ENCODE measurements at regions not wholly inside any gene's neighbourhood (a gene's known extent, or its start where the extent isn't known, plus 50 kb on each side); places are given as distances from the start of the nearest gene placed in this dataset.
"Not testable (repeated sequence)": the region's sequence is repeated elsewhere in the genome, so short reads cannot be mapped to it uniquely, and the experiment has no call there.

GRCh38 chr7:156050636-156051569 lies 238.6 kb upstream of the SHH start:
- H3K27ac Mint-ChIP-seq, result no peak overlapping the region
- DNase-seq (ENCODE audit: low spot score), result no peak
- intact Hi-C loops (cut with micrococcal nuclease), result no loop called here
- H3K4me1 Mint-ChIP-seq (ENCODE audit: low read depth), result no peaks in the 10 kb centered on the region
- H3K27me3 Mint-ChIP-seq (ENCODE audit: insufficient read depth), result peaks cover 2% of the 10 kb centered on the region
- H3K4me3 Mint-ChIP-seq, result no peak overlapping the region
- no peaks in the 10 kb centered on the region for H3K9me3 Mint-ChIP-seq
- H3K36me3 Mint-ChIP-seq (ENCODE audit: low read depth), result no peaks in the 10 kb centered on the region

- intact Hi-C loops (cut with micrococcal nuclease), result no loop called here
- no peaks in the 10 kb centered on the region for H3K36me3 Mint-ChIP-seq (ENCODE audit: low read depth)
- H3K4me1 Mint-ChIP-seq (ENCODE audit: low read depth), result no peaks in the 10 kb centered on the region
- H3K27me3 Mint-ChIP-seq (ENCODE audit: insufficient read depth), result peaks cover 2% of the 10 kb centered on the region
- DNase-seq (ENCODE audit: low spot score), result no peak
- H3K27ac Mint-ChIP-seq, result no peak overlapping the region
- no peaks in the 10 kb centered on the region for H3K9me3 Mint-ChIP-seq
- H3K4me3 Mint-ChIP-seq, result no peak overlapping the region
These were observed 237.1 kb upstream of the SHH start for GRCh38 chr7:156049366-156049765.

- intact Hi-C loops (cut with micrococcal nuclease), result no loop called here
- Mint-ChIP-seq H3K27ac (no peak overlapping the region), H3K36me3 (ENCODE audit: low read depth) (no peaks in the 10 kb centered on the region), H3K9me3 (no peaks in the 10 kb centered on the region), H3K27me3 (ENCODE audit: insufficient read depth) (peaks cover 2% of the 10 kb centered on the region), H3K4me1 (ENCODE audit: low read depth) (no peaks in the 10 kb centered on the region), H3K4me3 (no peak overlapping the region)
- no peak for DNase-seq (ENCODE audit: low spot score)
These were observed 233.8 kb upstream of the SHH start for GRCh38 chr7:156046031-156046560.

GRCh38 chr7:156043416-156044178 lies 231.3 kb upstream of the SHH start:
- Mint-ChIP-seq H3K36me3 (ENCODE audit: low read depth) (no peaks in the 10 kb centered on the region), H3K27ac (no peak overlapping the region), H3K9me3 (no peaks in the 10 kb centered on the region), H3K4me3 (no peak overlapping the region), H3K27me3 (ENCODE audit: insufficient read depth) (peaks cover 2% of the 10 kb centered on the region), H3K4me1 (ENCODE audit: low read depth) (no peaks in the 10 kb centered on the region)
- no peak for DNase-seq (ENCODE audit: low spot score)
- intact Hi-C loops (cut with micrococcal nuclease), result no loop called here

- Mint-ChIP-seq H3K9me3 (no peaks in the 10 kb centered on the region), H3K27me3 (ENCODE audit: insufficient read depth) (no peaks in the 10 kb centered on the region), H3K4me3 (no peak overlapping the region), H3K4me1 (ENCODE audit: low read depth) (no peaks in the 10 kb centered on the region), H3K36me3 (ENCODE audit: low read depth) (no peaks in the 10 kb centered on the region), H3K27ac (no peak overlapping the region)
- no peak for DNase-seq (ENCODE audit: low spot score)
- intact Hi-C loops (cut with micrococcal nuclease), result no loop called here
These were observed 229.1 kb upstream of the SHH start for GRCh38 chr7:156041398-156041797.

GRCh38 chr7:156039971-156040677 lies 227.9 kb upstream of the SHH start:
- Mint-ChIP-seq H3K36me3 (ENCODE audit: low read depth) (no peaks in the 10 kb centered on the region), H3K27me3 (ENCODE audit: insufficient read depth) (no peaks in the 10 kb centered on the region), H3K27ac (no peak overlapping the region), H3K4me1 (ENCODE audit: low read depth) (no peaks in the 10 kb centered on the region), H3K9me3 (no peaks in the 10 kb centered on the region), H3K4me3 (no peak overlapping the region)
- intact Hi-C loops (cut with micrococcal nuclease), result no loop called here
- DNase-seq (ENCODE audit: low spot score), result no peak

GRCh38 chr7:156039194-156039593 lies 226.9 kb upstream of the SHH start:
- DNase-seq (ENCODE audit: low spot score), result no peak
- Mint-ChIP-seq H3K4me3 (no peak overlapping the region), H3K9me3 (no peaks in the 10 kb centered on the region), H3K27me3 (ENCODE audit: insufficient read depth) (no peaks in the 10 kb centered on the region), H3K36me3 (ENCODE audit: low read depth) (no peaks in the 10 kb centered on the region), H3K27ac (no peak overlapping the region), H3K4me1 (ENCODE audit: low read depth) (no peaks in the 10 kb centered on the region)
- intact Hi-C loops (cut with micrococcal nuclease), result no loop called here

- no peaks in the 10 kb centered on the region for H3K27me3 Mint-ChIP-seq (ENCODE audit: insufficient read depth)
- no peak overlapping the region for H3K27ac Mint-ChIP-seq
- H3K4me1 Mint-ChIP-seq (ENCODE audit: low read depth), result no peaks in the 10 kb centered on the region
- no peak for DNase-seq (ENCODE audit: low spot score)
- H3K4me3 Mint-ChIP-seq, result no peak overlapping the region
- H3K9me3 Mint-ChIP-seq, result no peaks in the 10 kb centered on the region
- intact Hi-C loops (cut with micrococcal nuclease), result no loop called here
- H3K36me3 Mint-ChIP-seq (ENCODE audit: low read depth), result no peaks in the 10 kb centered on the region
These were observed 226.1 kb upstream of the SHH start for GRCh38 chr7:156038345-156038744.

GRCh38 chr7:156036153-156036552 lies 223.9 kb upstream of the SHH start:
- H3K27me3 Mint-ChIP-seq (ENCODE audit: insufficient read depth), result no peaks in the 10 kb centered on the region
- no peaks in the 10 kb centered on the region for H3K36me3 Mint-ChIP-seq (ENCODE audit: low read depth)
- H3K27ac Mint-ChIP-seq, result no peak overlapping the region
- no peak overlapping the region for H3K4me3 Mint-ChIP-seq
- DNase-seq (ENCODE audit: low spot score), result no peak
- intact Hi-C loops (cut with micrococcal nuclease), result no loop called here
- no peaks in the 10 kb centered on the region for H3K4me1 Mint-ChIP-seq (ENCODE audit: low read depth)
- peaks cover 7% of the 10 kb centered on the region for H3K9me3 Mint-ChIP-seq

- H3K36me3 Mint-ChIP-seq (ENCODE audit: low read depth); H3K4me3 Mint-ChIP-seq; intact Hi-C loops (cut with micrococcal nuclease); DNase-seq (ENCODE audit: low spot score); H3K27me3 Mint-ChIP-seq (ENCODE audit: insufficient read depth); H3K4me1 Mint-ChIP-seq (ENCODE audit: low read depth); H3K9me3 Mint-ChIP-seq; H3K27ac Mint-ChIP-seq: not testable (repeated sequence)
These were observed 223.1 kb upstream of the SHH start for GRCh38 chr7:156035387-156035786.

GRCh38 chr7:156034397-156034796 lies 222.1 kb upstream of the SHH start:
- no peak overlapping the region for H3K27ac Mint-ChIP-seq
- H3K4me1 Mint-ChIP-seq (ENCODE audit: low read depth), result no peaks in the 10 kb centered on the region
- DNase-seq (ENCODE audit: low spot score), result no peak
- no peak overlapping the region for H3K4me3 Mint-ChIP-seq
- intact Hi-C loops (cut with micrococcal nuclease), result no loop called here
- H3K27me3 Mint-ChIP-seq (ENCODE audit: insufficient read depth), result no peaks in the 10 kb centered on the region
- peaks cover 7% of the 10 kb centered on the region for H3K9me3 Mint-ChIP-seq
- H3K36me3 Mint-ChIP-seq (ENCODE audit: low read depth), result no peaks in the 10 kb centered on the region

- Mint-ChIP-seq H3K4me3 (no peak overlapping the region), H3K4me1 (ENCODE audit: low read depth) (no peaks in the 10 kb centered on the region), H3K27ac (no peak overlapping the region), H3K36me3 (ENCODE audit: low read depth) (no peaks in the 10 kb centered on the region), H3K9me3 (peaks cover 7% of the 10 kb centered on the region), H3K27me3 (ENCODE audit: insufficient read depth) (no peaks in the 10 kb centered on the region)
- intact Hi-C loops (cut with micrococcal nuclease), result no loop called here
- no peak for DNase-seq (ENCODE audit: low spot score)
These were observed 220.7 kb upstream of the SHH start for GRCh38 chr7:156032973-156033372.

Data from activated T-helper 1 cell treated with anti-CD3 and anti-CD28 coated beads, Interleukin-12 subunit alpha, Interleukin-12 subunit beta, Interleukin-2, Interleukin-4 antibody, amounts not matched to agents 30 ng/mL and 10 ng/mL and 1 ng/mL, durations not matched to agents 14 hours and 24 hours and 36 hours (primary cell).